Transverse colon (tissue), 4 donors: ENCODE measurements at regions not wholly inside any gene's neighbourhood (a gene's known extent, or its start where the extent isn't known, plus 50 kb on each side); places are given as distances from the start of the nearest gene placed in this dataset.

Source experiments
- DNase-seq: peaks from one replicate; pipeline ENCODE4 v3.0.0-alpha.2; 2019
- H3K27ac ChIP-seq, 4 donors: fragments of 200-600 bp; sonication (generic); 2 replicates each; pipeline ENCODE4 v1.5.1; 2016 to 2018; ENCODE audit warnings: inconsistent platforms in 4 of 4
- H3K27me3 ChIP-seq: fragments of 200-600 bp; sonication (generic); 2 replicates; pipeline ENCODE4 v1.5.1; 2017; ENCODE audit warnings: inconsistent platforms
- H3K36me3 ChIP-seq, 4 donors: fragments of 200-600 bp; sonication (generic); 2 replicates each; pipeline ENCODE4 v1.5.1; 2017 to 2019; ENCODE audit warnings: inconsistent platforms in 4 of 4
- H3K4me1 ChIP-seq, 4 donors: fragments of 200-600 bp; sonication (generic); 2 replicates each; pipeline ENCODE4 v1.5.1; 2017 to 2020; ENCODE audit warnings: inconsistent platforms in 4 of 4
- H3K4me3 ChIP-seq, 4 donors: fragments of 200-600 bp; sonication (generic); 1 replicate in 1 of 4; 2 replicates in 3 of 4; pipeline versions ENCODE4 v1.5.1 to v1.6.1; 2017 to 2019; ENCODE audit warnings: inconsistent platforms in 4 of 4
- H3K9me3 ChIP-seq, 2 donors: fragments of 200-600 bp; sonication (generic); 2 replicates each; pipeline ENCODE4 v1.5.1; 2017 to 2019; ENCODE audit warnings: inconsistent platforms in 2 of 2
- EP300 ChIP-seq: sonication (generic); formaldehyde crosslinking; IDR thresholded peaks from one replicate; pipeline ENCODE4 v1.6.1; 2017; ENCODE audit warnings: antibody characterized with exemption, low read depth
- POLR2A ChIP-seq: fragments of 450-650 bp; IDR thresholded peaks from one replicate; pipeline ENCODE4 v1.6.1; 2016; ENCODE audit warnings: antibody characterized with exemption, mild to moderate bottlenecking, moderate library complexity
- POLR2AphosphoS5 ChIP-seq, 3 donors: sonication (generic); formaldehyde crosslinking; IDR thresholded peaks; one replicate each; pipeline ENCODE4 v1.6.1; 2016; ENCODE audit warnings: antibody characterized with exemption in 3 of 3
- WGBS, 2 donors: methylation state at CpG; one replicate each; pipeline ENCODE4 v1.1.5; 2018; ENCODE audit warnings: low coverage in 1 of 2; 5-methylcytosine and 5-hydroxymethylcytosine counted together
- in situ Hi-C, 4 donors: fragments of 200-750 bp; cut with MboI; loops; one replicate each; pipeline versions ENCODE4 v1.15.0 to v1.15.1; 2017; ENCODE audit warnings: low sequenced_read_pairs in 3 of 4, low pct_ligation_motif_present in 1 of 4, low pct_unique_long_range_greater_than_20kb in 1 of 4
- intact Hi-C: fragments of 100-400 bp; cut with DNase I; formaldehyde crosslinking; loops from one replicate; pipeline ENCODE4 v1.15.1; 2023; ENCODE audit warnings: low total_unique reads
- TF ChIP-seq, protein P1 (sequence below), 5 experiments: fragments of 200-600 bp in 3 of 5; fragments of 450-650 bp in 2 of 5; sonication (generic) in 3 of 5; IDR thresholded peaks; 1 replicate in 2 of 5; 2 replicates in 3 of 5; pipeline ENCODE4 v1.5.1; 2016 to 2017; ENCODE audit warnings: antibody characterized with exemption in 5 of 5, inconsistent platforms in 3 of 5, mild to moderate bottlenecking in 2 of 5, moderate library complexity in 1 of 5

GRCh38 chr3:176969066-176969465, 228.2 kb downstream of the TBL1XR1 start:
- intact Hi-C loops: no loop called here
- in situ Hi-C loops: no loop called here
- 53 to 71% methylated on average over 1 of the region's 1 CpG for WGBS, 2 donors
- Histone ChIP-seq H3K9me3 (no peaks in the 10 kb centered on the region), H3K27ac (no peak overlapping the region), H3K36me3 (no peaks in the 10 kb centered on the region), H3K4me1 (no peaks in the 10 kb centered on the region), H3K27me3 (no peaks in the 10 kb centered on the region), H3K4me3 (no peak overlapping the region)
- DNase-seq: no peak
- TF ChIP-seq POLR2A: no peak
- TF ChIP-seq, protein P1, sequence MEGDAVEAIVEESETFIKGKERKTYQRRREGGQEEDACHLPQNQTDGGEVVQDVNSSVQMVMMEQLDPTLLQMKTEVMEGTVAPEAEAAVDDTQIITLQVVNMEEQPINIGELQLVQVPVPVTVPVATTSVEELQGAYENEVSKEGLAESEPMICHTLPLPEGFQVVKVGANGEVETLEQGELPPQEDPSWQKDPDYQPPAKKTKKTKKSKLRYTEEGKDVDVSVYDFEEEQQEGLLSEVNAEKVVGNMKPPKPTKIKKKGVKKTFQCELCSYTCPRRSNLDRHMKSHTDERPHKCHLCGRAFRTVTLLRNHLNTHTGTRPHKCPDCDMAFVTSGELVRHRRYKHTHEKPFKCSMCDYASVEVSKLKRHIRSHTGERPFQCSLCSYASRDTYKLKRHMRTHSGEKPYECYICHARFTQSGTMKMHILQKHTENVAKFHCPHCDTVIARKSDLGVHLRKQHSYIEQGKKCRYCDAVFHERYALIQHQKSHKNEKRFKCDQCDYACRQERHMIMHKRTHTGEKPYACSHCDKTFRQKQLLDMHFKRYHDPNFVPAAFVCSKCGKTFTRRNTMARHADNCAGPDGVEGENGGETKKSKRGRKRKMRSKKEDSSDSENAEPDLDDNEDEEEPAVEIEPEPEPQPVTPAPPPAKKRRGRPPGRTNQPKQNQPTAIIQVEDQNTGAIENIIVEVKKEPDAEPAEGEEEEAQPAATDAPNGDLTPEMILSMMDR (IDR thresholded peaks at IDR 0.05): no peak
- no peak for TF ChIP-seq EP300
- TF ChIP-seq POLR2AphosphoS5 (IDR thresholded peaks at IDR 0.05): no peak

- no peaks in the 10 kb centered on the region for H3K27me3 ChIP-seq
- in situ Hi-C loops: no loop called here
- no peaks in the 10 kb centered on the region for H3K36me3 ChIP-seq
- TF ChIP-seq POLR2AphosphoS5 (IDR thresholded peaks at IDR 0.05): no peak
- TF ChIP-seq POLR2A: no peak
- TF ChIP-seq EP300: no peak
- TF ChIP-seq, protein P1 (IDR thresholded peaks at IDR 0.05): no peak
- H3K27ac ChIP-seq: no peak overlapping the region
- H3K4me3 ChIP-seq: no peak overlapping the region
- no peak for DNase-seq
- no peaks in the 10 kb centered on the region for H3K4me1 ChIP-seq
- no peaks in the 10 kb centered on the region for H3K9me3 ChIP-seq
- intact Hi-C loops: no loop called here
- 93 to 100% methylated on average over 2 of the region's 2 CpGs for WGBS, 2 donors
Observed at GRCh38 chr3:176968631-176969030, 228.7 kb downstream of the TBL1XR1 start.

DNA sequence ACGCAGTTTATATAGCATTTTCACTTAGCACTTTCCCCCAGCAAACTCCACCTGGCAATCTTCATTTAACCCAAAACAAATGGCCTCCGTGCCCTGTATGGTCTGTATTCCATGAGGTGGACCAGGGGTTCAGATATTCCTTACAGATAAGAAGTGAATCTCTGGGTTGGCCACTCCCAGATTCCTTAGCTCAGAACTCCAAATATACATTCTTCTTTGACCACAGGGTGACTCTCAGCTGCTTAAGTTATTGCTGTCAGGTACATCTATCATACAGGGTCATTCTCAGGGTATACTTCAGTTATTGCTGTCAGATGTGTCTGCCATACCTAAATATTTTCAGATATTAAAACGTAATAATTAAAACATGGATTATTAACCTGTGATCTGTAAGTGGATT, 229.8 kb downstream of the TBL1XR1 start:
- Histone ChIP-seq H3K27ac (no peak overlapping the region), H3K27me3 (no peaks in the 10 kb centered on the region), H3K36me3 (no peaks in the 10 kb centered on the region), H3K4me1 (no peaks in the 10 kb centered on the region), H3K9me3 (no peaks in the 10 kb centered on the region), H3K4me3 (no peak overlapping the region)
- TF ChIP-seq, protein P1 (IDR thresholded peaks at IDR 0.05): no peak
- TF ChIP-seq POLR2A (no peak), POLR2AphosphoS5 (IDR thresholded peaks at IDR 0.05) (no peak), EP300 (no peak)
- WGBS, 2 donors: 83 to 100% methylated on average over 1 to 3 of the region's 3 CpGs
- intact Hi-C loops (no loop called here), in situ Hi-C loops (no loop called here)
- DNase-seq: no peak

- Histone ChIP-seq H3K27me3 (no peaks in the 10 kb centered on the region), H3K4me3 (no peak overlapping the region), H3K4me1 (no peaks in the 10 kb centered on the region), H3K27ac (no peak overlapping the region), H3K9me3 (no peaks in the 10 kb centered on the region), H3K36me3 (no peaks in the 10 kb centered on the region)
- TF ChIP-seq, protein P1 (IDR thresholded peaks at IDR 0.05): no peak
- TF ChIP-seq EP300: no peak
- no peak for TF ChIP-seq POLR2A
- no peak for TF ChIP-seq POLR2AphosphoS5 (IDR thresholded peaks at IDR 0.05)
- no peak for DNase-seq
- in situ Hi-C loops (no loop called here), intact Hi-C loops (no loop called here)
- 89 to 94% methylated on average over 4 to 5 of the region's 5 CpGs for WGBS, 2 donors
Observed at GRCh38 chr3:176964661-176965060, 232.6 kb downstream of the TBL1XR1 start.
